GM21529 (cell line): ENCODE measurements at regions not wholly inside any gene's neighbourhood (a gene's known extent, or its start where the extent isn't known, plus 50 kb on each side); places are given as distances from the start of the nearest gene placed in this dataset.

ENCODE experiments used
- ATAC-seq: cut with Tn5 transposase; IDR thresholded peaks from one replicate; pipeline ENCODE4 v1.9.1; 2021; ENCODE audit not compliant: unreplicated experiment

GRCh38 chr12:91383099-91383498, 200.5 kb upstream of the DCN start:
- ATAC-seq, result no peak

GRCh38 chr12:91382081-91382543, 199.5 kb upstream of the DCN start:
- ATAC-seq, result peak; percentile 67

- peak; percentile 74 for ATAC-seq
These were observed 198.7 kb upstream of the DCN start for GRCh38 chr12:91381309-91381804.

- no peak for ATAC-seq
These were observed 198.0 kb upstream of the DCN start for GRCh38 chr12:91380631-91381030.

GRCh38 chr12:91379051-91379775, 196.6 kb upstream of the DCN start:
- ATAC-seq, result no peak

GRCh38 chr12:91377436-91377835, 194.8 kb upstream of the DCN start:
- no peak for ATAC-seq

GRCh38 chr12:91373086-91373485, 190.5 kb upstream of the DCN start:
- no peak for ATAC-seq

- no peak for ATAC-seq
These were observed 187.7 kb upstream of the DCN start for GRCh38 chr12:91370086-91370868.

GRCh38 chr12:91368613-91369012, 186.0 kb upstream of the DCN start:
- ATAC-seq, result no peak

GRCh38 chr12:91367234-91367849, 184.7 kb upstream of the DCN start:
- ATAC-seq, result no peak

- no peak for ATAC-seq
These were observed 182.0 kb upstream of the DCN start for GRCh38 chr12:91364471-91365184.

- ATAC-seq, result peak; percentile 49
These were observed 179.2 kb upstream of the DCN start for GRCh38 chr12:91361864-91362263.

GRCh38 chr12:91357381-91357780, 174.8 kb upstream of the DCN start:
- ATAC-seq, result no peak

GRCh38 chr12:91356405-91356804, 173.8 kb upstream of the DCN start:
- no peak for ATAC-seq

- peak; percentile 99 for ATAC-seq
These were observed 172.8 kb upstream of the DCN start for GRCh38 chr12:91355150-91356006.

- no peak for ATAC-seq
These were observed 170.6 kb upstream of the DCN start for GRCh38 chr12:91353266-91353665.

GRCh38 chr12:91349476-91349875, 166.9 kb upstream of the DCN start:
- ATAC-seq, result no peak

GRCh38 chr12:91347481-91348214, 165.0 kb upstream of the DCN start:
- no peak for ATAC-seq

- no peak for ATAC-seq
These were observed 164.2 kb upstream of the DCN start for GRCh38 chr12:91346827-91347226.
